ENCODE measurements at regions not wholly inside any gene's neighbourhood (a gene's known extent, or its start where the extent isn't known, plus 50 kb on each side); places are given as distances from the start of the nearest gene placed in this dataset.

GRCh38 chr11:130673698-130674097 is 225.3 kb downstream of the ADAMTS15 start:
- DNase-seq (no peak), ATAC-seq (no peak)
- 63 to 76% methylated on average over 2 of the region's 2 CpGs for WGBS, 2 donors
- peaks cover 0 to 12% (median 4%) of the 10 kb centered on the region in 11 donors for H3K9me3 ChIP-seq
- H3K4me1 ChIP-seq = peaks cover 8 to 58% (median 45%) of the 10 kb centered on the region in 9 donors
- H3K4me3 ChIP-seq = no peak overlapping the region
- intact Hi-C loops (cut with DNase I) = loop anchor here in 6 of 10 donors (2.0 to 10.0 kb wide), 5 partner anchors 19 to 219 kb away; no protein-coding TSS in a partner anchor
- TF ChIP-seq, protein P1, sequence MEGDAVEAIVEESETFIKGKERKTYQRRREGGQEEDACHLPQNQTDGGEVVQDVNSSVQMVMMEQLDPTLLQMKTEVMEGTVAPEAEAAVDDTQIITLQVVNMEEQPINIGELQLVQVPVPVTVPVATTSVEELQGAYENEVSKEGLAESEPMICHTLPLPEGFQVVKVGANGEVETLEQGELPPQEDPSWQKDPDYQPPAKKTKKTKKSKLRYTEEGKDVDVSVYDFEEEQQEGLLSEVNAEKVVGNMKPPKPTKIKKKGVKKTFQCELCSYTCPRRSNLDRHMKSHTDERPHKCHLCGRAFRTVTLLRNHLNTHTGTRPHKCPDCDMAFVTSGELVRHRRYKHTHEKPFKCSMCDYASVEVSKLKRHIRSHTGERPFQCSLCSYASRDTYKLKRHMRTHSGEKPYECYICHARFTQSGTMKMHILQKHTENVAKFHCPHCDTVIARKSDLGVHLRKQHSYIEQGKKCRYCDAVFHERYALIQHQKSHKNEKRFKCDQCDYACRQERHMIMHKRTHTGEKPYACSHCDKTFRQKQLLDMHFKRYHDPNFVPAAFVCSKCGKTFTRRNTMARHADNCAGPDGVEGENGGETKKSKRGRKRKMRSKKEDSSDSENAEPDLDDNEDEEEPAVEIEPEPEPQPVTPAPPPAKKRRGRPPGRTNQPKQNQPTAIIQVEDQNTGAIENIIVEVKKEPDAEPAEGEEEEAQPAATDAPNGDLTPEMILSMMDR (IDR thresholded peaks at IDR 0.05) = no peak
- no peaks in the 10 kb centered on the region for H3K36me3 ChIP-seq
- no peaks in the 10 kb centered on the region for H3K27me3 ChIP-seq
- peak overlapping the region in 2 of 10 donors; percentile 86 to 89 for H3K27ac ChIP-seq

GRCh38 chr11:130674686-130675308 is 226.4 kb downstream of the ADAMTS15 start:
- DNase-seq (no peak), ATAC-seq (no peak)
- TF ChIP-seq, protein P1 (IDR thresholded peaks at IDR 0.05) = no peak
- H3K4me3 ChIP-seq = no peak overlapping the region
- intact Hi-C loops (cut with DNase I) = loop anchor here in 7 of 10 donors (5.0 to 10.0 kb wide), 9 partner anchors 53 to 227 kb away; partner anchors contain the start of gene ADAMTS15 (in 1 of the 7)
- WGBS, 2 donors = 83% methylated on average over 5 of the region's 5 CpGs
- H3K9me3 ChIP-seq = peaks cover 0 to 23% (median 15%) of the 10 kb centered on the region in 11 donors
- no peaks in the 10 kb centered on the region for H3K27me3 ChIP-seq
- H3K36me3 ChIP-seq = no peaks in the 10 kb centered on the region
- peaks cover 8 to 58% (median 45%) of the 10 kb centered on the region in 9 donors for H3K4me1 ChIP-seq
- H3K27ac ChIP-seq = peak overlapping the region; percentile 75 to 89 (median 82)

- ATAC-seq = peak; percentile 63 to 87 (median 80)
- intact Hi-C loops (cut with DNase I) = loop anchor here in 7 of 10 donors (5.0 to 10.0 kb wide), 8 partner anchors 52 to 228 kb away; partner anchors contain the start of gene ADAMTS15 (in 1 of the 7)
- H3K4me1 ChIP-seq = peaks cover 8 to 58% (median 45%) of the 10 kb centered on the region in 9 donors
- H3K9me3 ChIP-seq = peaks cover 0 to 29% (median 20%) of the 10 kb centered on the region in 11 donors
- TF ChIP-seq, protein P1 (IDR thresholded peaks at IDR 0.05) = no peak
- 18 to 22% methylated on average over 10 of the region's 10 CpGs for WGBS, 2 donors
- H3K4me3 ChIP-seq = no peak overlapping the region
- no peaks in the 10 kb centered on the region for H3K27me3 ChIP-seq
- peak; percentile 79 to 87 for DNase-seq
- peak overlapping the region; percentile 75 to 89 (median 82) for H3K27ac ChIP-seq
- H3K36me3 ChIP-seq = no peaks in the 10 kb centered on the region
Measured at GRCh38 chr11:130675371-130675821, 227.0 kb downstream of the ADAMTS15 start.

DNA sequence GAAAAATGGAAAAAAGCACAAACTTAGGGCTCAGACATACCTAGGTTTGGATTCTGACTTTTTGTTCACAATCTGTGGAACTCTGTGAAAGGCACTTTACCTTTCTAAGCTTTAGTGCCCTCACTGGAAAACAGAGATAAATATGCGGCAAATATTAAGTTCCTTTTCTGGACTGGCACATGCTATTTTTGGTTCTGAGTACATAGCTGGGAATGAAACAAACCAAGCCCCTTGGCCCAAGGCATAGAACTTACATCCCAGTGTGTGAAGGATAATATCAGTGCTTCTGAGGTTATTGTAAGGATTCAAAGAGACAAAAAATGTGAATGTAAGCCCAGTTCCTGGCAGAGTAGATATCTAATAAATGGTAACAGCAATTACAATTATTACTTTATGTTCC is 227.5 kb downstream of the ADAMTS15 start:
- peak overlapping the region; percentile 75 to 89 (median 82) for H3K27ac ChIP-seq
- WGBS, 2 donors = 17 to 23% methylated on average over 1 of the region's 1 CpG
- intact Hi-C loops (cut with DNase I) = loop anchor here in 8 of 10 donors (2.0 to 10.0 kb wide), 11 partner anchors 51 to 229 kb away; partner anchors contain the start of gene ADAMTS15 (in 2 of the 8)
- peaks cover 8 to 58% (median 45%) of the 10 kb centered on the region in 9 donors for H3K4me1 ChIP-seq
- no peaks in the 10 kb centered on the region for H3K36me3 ChIP-seq
- H3K4me3 ChIP-seq = no peak overlapping the region
- peaks cover 0 to 34% (median 25%) of the 10 kb centered on the region in 11 donors for H3K9me3 ChIP-seq
- no peaks in the 10 kb centered on the region for H3K27me3 ChIP-seq
- TF ChIP-seq, protein P1 (IDR thresholded peaks at IDR 0.05) = no peak
- peak in 5 of 8 donors; percentile 26 to 72 (median 56) for ATAC-seq
- no peak for DNase-seq

Measured in heart right ventricle (tissue), 16 donors.